Endothelial cell of umbilical vein (primary cell): ENCODE measurements at regions not wholly inside any gene's neighbourhood (a gene's known extent, or its start where the extent isn't known, plus 50 kb on each side); places are given as distances from the start of the nearest gene placed in this dataset.

ENCODE experiments used
- EZH2 ChIP-seq: IDR thresholded peaks from 2 replicates; pipeline ENCODE4 v1.6.1; 2012; ENCODE audit warnings: borderline replicate concordance, low read depth, mild to moderate bottlenecking, moderate library complexity, low read length, inconsistent platforms; ENCODE audit not compliant: severe bottlenecking
- JUN ChIP-seq: IDR thresholded peaks from 2 replicates; pipeline ENCODE4 v1.6.1; 2011; ENCODE audit warnings: borderline replicate concordance, low read depth; ENCODE audit not compliant: insufficient read length, insufficient read depth
- MAX ChIP-seq: IDR thresholded peaks from 2 replicates; pipeline ENCODE4 v1.6.1; 2011; ENCODE audit not compliant: insufficient read depth, insufficient read length
- MYC ChIP-seq: IDR thresholded peaks from one replicate; pipeline ENCODE4 v1.6.1; 2011; ENCODE audit warnings: mild to moderate bottlenecking, low read depth, low read length
- POLR2A ChIP-seq: IDR thresholded peaks from 2 replicates; pipeline ENCODE4 v1.6.1; 2012; ENCODE audit warnings: low read depth, mild to moderate bottlenecking, control low read depth, low read length
- POLR2AphosphoS5 ChIP-seq: IDR thresholded peaks from 2 replicates; pipeline ENCODE4 v1.6.1; 2012; ENCODE audit warnings: low read depth, mild to moderate bottlenecking, control low read depth, low read length, moderate library complexity; ENCODE audit not compliant: insufficient read depth
- TF ChIP-seq, protein P1 (sequence below), 2 donors: IDR thresholded peaks; 1 replicate in 1 of 2; 2 replicates in 1 of 2; pipeline ENCODE4 v1.5.1; 2011; ENCODE audit warnings: low read length in 2 of 2, mild to moderate bottlenecking in 2 of 2, moderate library complexity in 2 of 2, control low read depth in 1 of 2, inconsistent platforms in 1 of 2, low read depth in 1 of 2; ENCODE audit not compliant: insufficient read depth in 1 of 2; ENCODE audit errors: extremely low read depth in 1 of 2

DNA sequence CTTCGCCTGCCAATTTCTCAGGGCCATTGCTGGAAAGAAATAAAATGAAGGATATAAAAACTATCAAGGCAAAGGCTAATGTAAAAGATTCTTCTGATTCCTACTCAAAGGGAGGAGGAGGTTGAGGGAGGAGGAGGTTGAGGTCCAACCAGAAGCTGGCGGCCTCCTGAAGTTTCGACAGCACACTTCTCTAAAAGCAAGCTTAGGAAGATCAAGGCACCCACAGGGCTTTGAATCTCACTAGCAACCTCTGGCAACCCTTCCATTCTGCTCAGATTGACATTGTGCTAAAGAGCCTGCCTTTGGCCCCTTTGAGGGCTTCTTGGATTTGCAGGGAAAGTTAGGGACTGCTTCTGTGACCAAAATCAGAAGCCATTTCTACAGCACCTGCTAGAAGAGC is 81.5 kb upstream of the TNRC6C start:
- TF ChIP-seq, protein P1, sequence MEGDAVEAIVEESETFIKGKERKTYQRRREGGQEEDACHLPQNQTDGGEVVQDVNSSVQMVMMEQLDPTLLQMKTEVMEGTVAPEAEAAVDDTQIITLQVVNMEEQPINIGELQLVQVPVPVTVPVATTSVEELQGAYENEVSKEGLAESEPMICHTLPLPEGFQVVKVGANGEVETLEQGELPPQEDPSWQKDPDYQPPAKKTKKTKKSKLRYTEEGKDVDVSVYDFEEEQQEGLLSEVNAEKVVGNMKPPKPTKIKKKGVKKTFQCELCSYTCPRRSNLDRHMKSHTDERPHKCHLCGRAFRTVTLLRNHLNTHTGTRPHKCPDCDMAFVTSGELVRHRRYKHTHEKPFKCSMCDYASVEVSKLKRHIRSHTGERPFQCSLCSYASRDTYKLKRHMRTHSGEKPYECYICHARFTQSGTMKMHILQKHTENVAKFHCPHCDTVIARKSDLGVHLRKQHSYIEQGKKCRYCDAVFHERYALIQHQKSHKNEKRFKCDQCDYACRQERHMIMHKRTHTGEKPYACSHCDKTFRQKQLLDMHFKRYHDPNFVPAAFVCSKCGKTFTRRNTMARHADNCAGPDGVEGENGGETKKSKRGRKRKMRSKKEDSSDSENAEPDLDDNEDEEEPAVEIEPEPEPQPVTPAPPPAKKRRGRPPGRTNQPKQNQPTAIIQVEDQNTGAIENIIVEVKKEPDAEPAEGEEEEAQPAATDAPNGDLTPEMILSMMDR (IDR thresholded peaks at IDR 0.05; ENCODE audit: extremely low read depth in 1 of 2, insufficient read depth in 1 of 2, low read depth in 1 of 2, low read length in 2 of 2) = no peak
- TF ChIP-seq EZH2 = no peak
- no peak for TF ChIP-seq MYC
- TF ChIP-seq POLR2A = no peak
- TF ChIP-seq POLR2AphosphoS5 = no peak
- no peak for TF ChIP-seq JUN
- TF ChIP-seq MAX = no peak
